ENCODE measurements at regions not wholly inside any gene's neighbourhood (a gene's known extent, or its start where the extent isn't known, plus 50 kb on each side); places are given as distances from the start of the nearest gene placed in this dataset.

DNA sequence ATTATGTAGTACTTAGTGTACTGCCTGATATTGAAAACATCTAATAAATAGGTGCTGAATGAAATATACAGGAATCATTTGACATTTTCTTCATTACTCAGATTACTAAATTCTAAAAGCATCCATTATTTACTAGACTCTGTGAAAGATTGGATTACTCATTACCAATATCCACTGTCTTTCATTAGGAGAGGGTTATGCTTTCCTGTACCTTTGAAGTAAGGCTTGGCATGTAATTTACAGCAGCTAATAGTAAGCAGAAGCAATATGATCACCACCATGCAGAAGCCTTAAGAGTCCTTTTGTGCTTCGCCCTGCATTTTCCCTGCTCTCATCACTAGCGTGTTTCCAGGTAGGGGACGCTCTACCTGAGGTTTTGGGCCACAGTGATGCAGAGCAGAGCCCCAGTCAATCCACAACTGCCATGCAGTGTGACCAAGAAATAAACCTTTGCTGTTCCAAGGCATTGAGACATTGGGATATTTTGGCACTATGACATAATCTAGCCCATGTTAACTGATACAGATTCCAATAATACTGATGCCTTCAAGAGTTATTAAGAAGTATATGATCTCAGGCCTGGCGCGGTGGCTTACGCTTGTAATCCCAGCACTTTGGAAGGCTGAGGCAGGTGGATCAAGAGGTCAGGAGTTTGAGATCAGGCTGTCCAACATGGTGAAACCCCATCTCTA lies 502.8 kb upstream of the MARCKS start:
- TF ChIP-seq, protein P1, sequence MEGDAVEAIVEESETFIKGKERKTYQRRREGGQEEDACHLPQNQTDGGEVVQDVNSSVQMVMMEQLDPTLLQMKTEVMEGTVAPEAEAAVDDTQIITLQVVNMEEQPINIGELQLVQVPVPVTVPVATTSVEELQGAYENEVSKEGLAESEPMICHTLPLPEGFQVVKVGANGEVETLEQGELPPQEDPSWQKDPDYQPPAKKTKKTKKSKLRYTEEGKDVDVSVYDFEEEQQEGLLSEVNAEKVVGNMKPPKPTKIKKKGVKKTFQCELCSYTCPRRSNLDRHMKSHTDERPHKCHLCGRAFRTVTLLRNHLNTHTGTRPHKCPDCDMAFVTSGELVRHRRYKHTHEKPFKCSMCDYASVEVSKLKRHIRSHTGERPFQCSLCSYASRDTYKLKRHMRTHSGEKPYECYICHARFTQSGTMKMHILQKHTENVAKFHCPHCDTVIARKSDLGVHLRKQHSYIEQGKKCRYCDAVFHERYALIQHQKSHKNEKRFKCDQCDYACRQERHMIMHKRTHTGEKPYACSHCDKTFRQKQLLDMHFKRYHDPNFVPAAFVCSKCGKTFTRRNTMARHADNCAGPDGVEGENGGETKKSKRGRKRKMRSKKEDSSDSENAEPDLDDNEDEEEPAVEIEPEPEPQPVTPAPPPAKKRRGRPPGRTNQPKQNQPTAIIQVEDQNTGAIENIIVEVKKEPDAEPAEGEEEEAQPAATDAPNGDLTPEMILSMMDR (IDR thresholded peaks at IDR 0.05) = no peak
- TF ChIP-seq POLR2A (IDR thresholded peaks at IDR 0.05; ENCODE audit: low read depth) (no peak), POLR2AphosphoS5 (IDR thresholded peaks at IDR 0.05) (no peak)
